A673 (cell line): ENCODE measurements at regions not wholly inside any gene's neighbourhood (a gene's known extent, or its start where the extent isn't known, plus 50 kb on each side); places are given as distances from the start of the nearest gene placed in this dataset.

Experiments used
- BruUV-seq: library from RNA; stranded (reverse); fragments of 400-500 nt; replicated peaks from 2 replicates; lab custom pipeline; 2021; lab: Mats Ljungman, UMichigan
- CTCF ChIA-PET: fragments of 300-600 bp; sonication (Branson Sonifier 250); formaldehyde crosslinking; loops from one replicate; lab custom pipeline; 2022; ENCODE audit warnings: antibody characterized with exemption; lab: Charles Lee
- POLR2A ChIA-PET: fragments of 300-600 bp; sonication (Branson Sonifier 250); formaldehyde crosslinking; loops from one replicate; lab custom pipeline; 2022; ENCODE audit warnings: antibody characterized with exemption; ENCODE audit not compliant: low non-redundant PET; lab: Charles Lee
- DNase-seq: peaks from one replicate; pipeline ENCODE4 v3.0.0-alpha.2; 2015; ENCODE audit warnings: low spot score
- H3K27ac ChIP-seq: fragments of 200-600 bp; sonication (generic); 2 replicates; pipeline ENCODE4 v1.5.1; 2016; ENCODE audit warnings: mixed run types, low read depth, mild to moderate bottlenecking, mixed read lengths, antibody characterized with exemption, low read length; ENCODE audit not compliant: poor library complexity, severe bottlenecking
- H3K27me3 ChIP-seq: fragments of 200-600 bp; sonication (generic); replicated peaks from 2 replicates; pipeline ENCODE4 v1.6.1; 2017; ENCODE audit warnings: mixed run types, low read depth, mild to moderate bottlenecking, mixed read lengths, antibody characterized with exemption, low read length; ENCODE audit not compliant: insufficient read depth, poor library complexity
- H3K36me3 ChIP-seq: fragments of 200-600 bp; sonication (generic); 2 replicates; pipeline ENCODE4 v1.6.1; 2016; ENCODE audit warnings: mixed run types, mild to moderate bottlenecking, mixed read lengths, antibody characterized with exemption, low read length; ENCODE audit not compliant: insufficient read depth, poor library complexity, severe bottlenecking
- H3K4me1 ChIP-seq: fragments of 200-600 bp; sonication (generic); 2 replicates; pipeline ENCODE4 v1.6.1; 2017; ENCODE audit warnings: mixed run types, mild to moderate bottlenecking, mixed read lengths, antibody characterized with exemption, low read length; ENCODE audit not compliant: insufficient read depth, poor library complexity, severe bottlenecking
- H3K4me3 ChIP-seq: fragments of 200-600 bp; sonication (generic); 2 replicates; pipeline ENCODE4 v1.5.1; 2016; ENCODE audit warnings: low read depth, mixed run types, mild to moderate bottlenecking, mixed read lengths, low read length; ENCODE audit not compliant: poor library complexity, severe bottlenecking
- H3K9me3 ChIP-seq: fragments of 200-600 bp; sonication (generic); 2 replicates; pipeline ENCODE4 v1.6.1; 2016; ENCODE audit warnings: mixed run types, low read depth, mild to moderate bottlenecking, mixed read lengths, antibody characterized with exemption, low read length; ENCODE audit not compliant: poor library complexity, severe bottlenecking
- EZH2 ChIP-seq: fragments of 200-600 bp; sonication (generic); IDR thresholded peaks from 2 replicates; pipeline ENCODE4 v1.6.1; 2017; ENCODE audit warnings: borderline replicate concordance, low read depth, mild to moderate bottlenecking, mixed read lengths, antibody characterized with exemption, low read length; ENCODE audit not compliant: poor library complexity, severe bottlenecking
- intact Hi-C: fragments of 100-400 bp; cut with micrococcal nuclease; formaldehyde crosslinking; loops from one replicate; pipeline ENCODE4 v1.10.0; 2022; ENCODE audit not compliant: unreplicated experiment
- TF ChIP-seq, protein P1 (sequence below): fragments of 300-800, 200-600 bp; sonication (generic); conservative IDR thresholded peaks from 2 replicates; pipeline ENCODE4 v1.5.1; 2017; ENCODE audit warnings: low read depth, mild to moderate bottlenecking, antibody characterized with exemption, low read length, moderate library complexity, mixed read lengths

DNA sequence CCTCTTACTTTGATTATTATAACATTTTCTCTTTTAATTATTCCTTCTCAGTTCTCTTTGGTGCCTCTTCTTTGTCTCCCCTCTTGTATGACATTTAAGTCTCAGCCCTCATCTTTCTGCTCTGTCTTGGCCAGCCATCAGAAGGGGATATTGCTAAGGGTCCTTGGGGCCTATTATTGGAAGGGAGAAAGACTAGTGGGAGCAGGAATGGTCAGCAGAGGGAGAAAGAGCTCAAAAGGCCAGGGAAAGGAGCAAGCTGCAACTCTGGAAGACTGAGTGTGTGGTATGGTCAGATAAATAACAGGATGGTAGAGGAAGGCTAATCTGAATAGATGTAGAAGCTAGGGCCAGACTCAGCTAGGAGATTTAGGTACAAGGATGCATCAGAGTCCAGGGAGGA is 336.9 kb downstream of the TDRD3 start:
- Histone ChIP-seq H3K4me3 (no peak overlapping the region), H3K36me3 (no peaks in the 10 kb centered on the region), H3K27ac (no peak overlapping the region), H3K9me3 (no peaks in the 10 kb centered on the region), H3K27me3 (no peaks in the 10 kb centered on the region), H3K4me1 (no peaks in the 10 kb centered on the region)
- TF ChIP-seq, protein P1, sequence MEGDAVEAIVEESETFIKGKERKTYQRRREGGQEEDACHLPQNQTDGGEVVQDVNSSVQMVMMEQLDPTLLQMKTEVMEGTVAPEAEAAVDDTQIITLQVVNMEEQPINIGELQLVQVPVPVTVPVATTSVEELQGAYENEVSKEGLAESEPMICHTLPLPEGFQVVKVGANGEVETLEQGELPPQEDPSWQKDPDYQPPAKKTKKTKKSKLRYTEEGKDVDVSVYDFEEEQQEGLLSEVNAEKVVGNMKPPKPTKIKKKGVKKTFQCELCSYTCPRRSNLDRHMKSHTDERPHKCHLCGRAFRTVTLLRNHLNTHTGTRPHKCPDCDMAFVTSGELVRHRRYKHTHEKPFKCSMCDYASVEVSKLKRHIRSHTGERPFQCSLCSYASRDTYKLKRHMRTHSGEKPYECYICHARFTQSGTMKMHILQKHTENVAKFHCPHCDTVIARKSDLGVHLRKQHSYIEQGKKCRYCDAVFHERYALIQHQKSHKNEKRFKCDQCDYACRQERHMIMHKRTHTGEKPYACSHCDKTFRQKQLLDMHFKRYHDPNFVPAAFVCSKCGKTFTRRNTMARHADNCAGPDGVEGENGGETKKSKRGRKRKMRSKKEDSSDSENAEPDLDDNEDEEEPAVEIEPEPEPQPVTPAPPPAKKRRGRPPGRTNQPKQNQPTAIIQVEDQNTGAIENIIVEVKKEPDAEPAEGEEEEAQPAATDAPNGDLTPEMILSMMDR = no peak
- TF ChIP-seq EZH2 = no peak
- no peak for DNase-seq
- ChIA-PET POLR2A (no interaction called here), CTCF (no interaction called here)
- intact Hi-C loops = no loop called here
- no TSS peak for BruUV-seq

DNA sequence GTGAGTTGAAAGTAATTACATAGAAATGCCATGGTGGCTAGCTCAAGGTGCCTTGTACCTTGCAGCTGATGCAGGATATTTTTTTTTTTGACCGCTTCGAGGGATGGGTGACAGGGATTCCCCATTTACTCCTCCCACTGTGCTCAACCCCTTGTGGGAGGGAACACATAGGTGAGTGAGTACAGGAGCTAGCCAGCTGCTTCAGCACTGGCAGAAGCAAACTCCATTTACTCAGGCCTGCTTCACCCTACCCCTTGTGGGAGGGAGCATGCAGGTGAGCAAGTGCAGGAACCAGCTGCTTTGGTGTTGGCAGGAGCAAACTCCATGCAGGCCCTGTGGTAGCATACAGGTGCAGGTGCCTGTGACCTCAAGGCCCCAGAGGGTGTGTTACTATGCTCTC is 330.1 kb downstream of the TDRD3 start:
- BruUV-seq = no TSS peak
- DNase-seq = no peak
- no peak for TF ChIP-seq EZH2
- TF ChIP-seq, protein P1 = no peak

DNA sequence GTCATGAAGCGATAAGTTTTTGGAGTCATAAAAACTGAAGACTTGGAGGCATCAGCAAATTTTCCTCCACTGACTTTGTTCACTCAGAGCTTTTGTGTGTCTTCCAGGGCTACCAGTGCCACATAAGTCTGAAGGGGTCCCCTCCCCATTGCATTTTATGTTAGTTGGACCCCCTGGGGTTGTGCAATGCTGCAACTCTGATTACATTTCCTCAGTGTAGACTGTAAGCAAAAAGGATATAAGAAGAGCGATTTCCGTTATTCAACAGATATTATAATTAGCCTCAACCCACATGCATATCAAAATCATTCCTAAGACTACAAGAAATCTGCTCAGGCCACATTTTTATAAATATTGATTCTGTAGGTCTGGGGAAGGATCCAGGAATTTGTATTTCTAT is 324.0 kb downstream of the TDRD3 start:
- Histone ChIP-seq H3K27me3 (no peaks in the 10 kb centered on the region), H3K4me1 (peaks cover 12% of the 10 kb centered on the region), H3K9me3 (no peaks in the 10 kb centered on the region), H3K27ac (peak overlapping the region; percentile 55), H3K4me3 (no peak overlapping the region), H3K36me3 (no peaks in the 10 kb centered on the region)
- CTCF ChIA-PET = no interaction called here
- intact Hi-C loops = no loop called here
- DNase-seq = peak; percentile 75
- POLR2A ChIA-PET = no interaction called here
- BruUV-seq = no TSS peak
- TF ChIP-seq EZH2 = no peak
- TF ChIP-seq, protein P1 = no peak

More for the DNA sequence above, 330.1 kb downstream of the TDRD3 start:
- H3K4me3 ChIP-seq = no peak overlapping the region
- no peaks in the 10 kb centered on the region for H3K9me3 ChIP-seq
- no peak overlapping the region for H3K27ac ChIP-seq
- no peaks in the 10 kb centered on the region for H3K4me1 ChIP-seq
- POLR2A ChIA-PET = no interaction called here
- H3K27me3 ChIP-seq = no peaks in the 10 kb centered on the region
- intact Hi-C loops = no loop called here
- CTCF ChIA-PET = no interaction called here
- no peaks in the 10 kb centered on the region for H3K36me3 ChIP-seq
